Vagina (tissue), 2 donors: ENCODE measurements at regions not wholly inside any gene's neighbourhood (a gene's known extent, or its start where the extent isn't known, plus 50 kb on each side); places are given as distances from the start of the nearest gene placed in this dataset.

Experiments
- DNase-seq, 2 donors: peaks; one replicate each; pipeline ENCODE4 v3.0.0-alpha.2; 2017; ENCODE audit errors: extremely low spot score in 2 of 2
- H3K27ac ChIP-seq: fragments of 200-600 bp; sonication (generic); one replicate; pipeline ENCODE4 v1.5.1; 2019
- H3K27me3 ChIP-seq: fragments of 200-600 bp; sonication (generic); one replicate; pipeline ENCODE4 v1.5.1; 2019
- H3K36me3 ChIP-seq, 2 donors: fragments of 200-600 bp; sonication (generic); one replicate each; pipeline ENCODE4 v1.5.1; 2017 to 2019
- H3K4me1 ChIP-seq: fragments of 200-600 bp; sonication (generic); one replicate; pipeline ENCODE4 v1.5.1; 2019
- H3K4me3 ChIP-seq, 2 donors: fragments of 200-600 bp; sonication (generic); 1 replicate in 1 of 2; 2 replicates in 1 of 2; pipeline ENCODE4 v1.5.1; 2016 to 2019
- H3K9me3 ChIP-seq: fragments of 200-600 bp; sonication (generic); one replicate; pipeline ENCODE4 v1.5.1; 2019
- POLR2A ChIP-seq, 2 donors: fragments of 450-650 bp; IDR thresholded peaks; one replicate each; pipeline ENCODE4 v1.6.1; 2017; ENCODE audit warnings: antibody characterized with exemption in 2 of 2, mild to moderate bottlenecking in 2 of 2, moderate library complexity in 2 of 2
- POLR2AphosphoS5 ChIP-seq, 2 donors: sonication (generic); formaldehyde crosslinking; IDR thresholded peaks; one replicate each; pipeline ENCODE4 v1.9.0; 2017; ENCODE audit warnings: antibody characterized with exemption in 2 of 2, mild to moderate bottlenecking in 2 of 2, low read depth in 1 of 2; ENCODE audit not compliant: insufficient read depth in 1 of 2
- intact Hi-C: fragments of 100-400 bp; cut with DNase I; formaldehyde crosslinking; loops from one replicate; pipeline ENCODE4 v1.15.1; 2023
- TF ChIP-seq, protein P1 (sequence below), 3 experiments: fragments of 450-650 bp in 2 of 3; fragments of 200-600 bp in 1 of 3; sonication (generic) in 1 of 3; IDR thresholded peaks; one replicate each; pipeline ENCODE4 v1.5.1; 2017 to 2019; ENCODE audit warnings: antibody characterized with exemption in 3 of 3, mild to moderate bottlenecking in 2 of 3, moderate library complexity in 2 of 3

DNA sequence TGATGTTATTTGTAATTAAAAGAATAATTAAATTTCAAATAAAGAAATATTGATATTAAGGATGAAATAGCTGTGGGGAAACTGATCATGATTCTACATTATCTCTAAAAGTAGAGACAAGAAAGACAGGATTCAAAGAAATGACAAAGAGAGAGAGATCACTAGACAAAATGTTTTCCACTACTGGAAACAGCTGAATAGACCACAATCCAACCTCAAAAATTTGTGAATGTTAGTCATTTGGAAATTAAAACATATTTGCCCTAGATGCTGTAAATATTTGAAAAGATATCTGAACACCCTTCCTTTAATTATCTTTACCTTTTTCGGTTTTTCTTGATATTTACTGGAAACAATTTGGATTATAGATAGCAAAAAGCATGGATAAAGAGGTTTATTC lies 414.9 kb downstream of the CENPC start:
- TF ChIP-seq POLR2AphosphoS5 (IDR thresholded peaks at IDR 0.05; ENCODE audit: insufficient read depth in 1 of 2, low read depth in 1 of 2) (no peak), POLR2A (IDR thresholded peaks at IDR 0.05) (no peak)
- TF ChIP-seq, protein P1, sequence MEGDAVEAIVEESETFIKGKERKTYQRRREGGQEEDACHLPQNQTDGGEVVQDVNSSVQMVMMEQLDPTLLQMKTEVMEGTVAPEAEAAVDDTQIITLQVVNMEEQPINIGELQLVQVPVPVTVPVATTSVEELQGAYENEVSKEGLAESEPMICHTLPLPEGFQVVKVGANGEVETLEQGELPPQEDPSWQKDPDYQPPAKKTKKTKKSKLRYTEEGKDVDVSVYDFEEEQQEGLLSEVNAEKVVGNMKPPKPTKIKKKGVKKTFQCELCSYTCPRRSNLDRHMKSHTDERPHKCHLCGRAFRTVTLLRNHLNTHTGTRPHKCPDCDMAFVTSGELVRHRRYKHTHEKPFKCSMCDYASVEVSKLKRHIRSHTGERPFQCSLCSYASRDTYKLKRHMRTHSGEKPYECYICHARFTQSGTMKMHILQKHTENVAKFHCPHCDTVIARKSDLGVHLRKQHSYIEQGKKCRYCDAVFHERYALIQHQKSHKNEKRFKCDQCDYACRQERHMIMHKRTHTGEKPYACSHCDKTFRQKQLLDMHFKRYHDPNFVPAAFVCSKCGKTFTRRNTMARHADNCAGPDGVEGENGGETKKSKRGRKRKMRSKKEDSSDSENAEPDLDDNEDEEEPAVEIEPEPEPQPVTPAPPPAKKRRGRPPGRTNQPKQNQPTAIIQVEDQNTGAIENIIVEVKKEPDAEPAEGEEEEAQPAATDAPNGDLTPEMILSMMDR (IDR thresholded peaks at IDR 0.05), result no peak
- intact Hi-C loops, result no loop called here
- Histone ChIP-seq H3K4me3 (no peak overlapping the region), H3K27me3 (no peaks in the 10 kb centered on the region), H3K4me1 (no peaks in the 10 kb centered on the region), H3K27ac (no peak overlapping the region), H3K36me3 (no peaks in the 10 kb centered on the region), H3K9me3 (no peaks in the 10 kb centered on the region)
- no peak for DNase-seq

DNA sequence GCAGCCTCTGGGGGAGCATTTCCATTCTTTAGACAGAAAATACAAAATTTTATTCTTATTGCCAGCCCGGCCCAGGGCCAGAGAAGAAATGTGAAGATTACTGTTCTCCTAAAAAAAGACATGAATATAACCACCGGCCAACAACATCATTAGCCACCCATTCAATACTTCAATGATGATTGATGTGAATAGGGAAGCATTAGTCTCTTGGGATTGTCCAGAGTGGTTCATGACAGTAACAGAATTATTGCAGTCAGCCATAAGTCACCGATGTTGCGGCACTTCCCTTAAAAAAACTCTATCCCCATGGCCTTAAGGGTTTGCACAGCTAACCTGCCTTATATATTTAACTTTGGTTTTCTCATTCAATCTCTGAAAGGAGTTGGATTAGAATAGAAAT lies 418.7 kb downstream of the CENPC start:
- Histone ChIP-seq H3K4me3 (no peak overlapping the region), H3K27ac (no peak overlapping the region), H3K9me3 (no peaks in the 10 kb centered on the region), H3K27me3 (no peaks in the 10 kb centered on the region), H3K4me1 (no peaks in the 10 kb centered on the region), H3K36me3 (no peaks in the 10 kb centered on the region)
- intact Hi-C loops, result no loop called here
- DNase-seq, result no peak
- TF ChIP-seq POLR2AphosphoS5 (IDR thresholded peaks at IDR 0.05; ENCODE audit: insufficient read depth in 1 of 2, low read depth in 1 of 2) (no peak), POLR2A (IDR thresholded peaks at IDR 0.05) (no peak)
- TF ChIP-seq, protein P1 (IDR thresholded peaks at IDR 0.05), result no peak

DNA sequence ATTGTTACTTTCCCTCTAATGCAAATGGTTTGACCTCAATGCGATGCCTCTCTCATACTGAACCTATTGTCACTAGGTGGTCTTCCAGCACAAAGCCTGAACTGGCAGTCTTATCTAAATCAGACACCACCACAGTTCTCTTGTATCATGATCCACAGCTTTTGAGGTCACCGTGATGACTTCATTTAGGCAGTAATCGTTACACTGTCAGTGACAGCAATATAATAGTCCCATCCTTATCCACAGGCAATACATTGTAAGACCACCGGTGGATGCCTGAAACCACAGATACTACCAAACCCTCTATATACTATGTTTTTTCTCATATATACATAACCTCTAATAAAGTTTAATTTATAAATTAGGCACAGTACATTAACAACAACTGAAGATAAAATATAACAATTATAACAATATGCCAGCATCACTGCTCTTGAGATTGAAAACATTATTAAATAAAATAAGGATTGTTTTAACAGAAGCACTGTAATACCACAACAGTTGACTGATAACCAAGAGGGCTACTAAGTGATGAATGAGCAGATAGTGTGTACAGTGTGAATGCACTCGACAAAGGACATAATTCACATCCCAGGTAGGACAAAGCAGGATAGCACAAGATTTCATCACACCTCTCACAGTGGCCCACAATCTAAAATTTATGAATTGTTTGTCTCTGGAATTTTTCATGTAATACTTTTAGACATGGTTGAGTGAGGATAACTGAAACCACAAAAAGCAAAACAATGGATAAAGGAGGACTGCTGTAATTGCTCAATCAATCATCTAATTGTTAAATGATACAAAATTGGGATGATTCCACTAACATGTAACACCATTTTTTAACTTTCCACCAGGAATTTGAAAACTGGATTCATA lies 419.4 kb downstream of the CENPC start:
- Histone ChIP-seq H3K4me1 (no peaks in the 10 kb centered on the region), H3K4me3 (no peak overlapping the region), H3K27ac (no peak overlapping the region), H3K27me3 (no peaks in the 10 kb centered on the region), H3K9me3 (no peaks in the 10 kb centered on the region), H3K36me3 (no peaks in the 10 kb centered on the region)
- intact Hi-C loops, result no loop called here
- no peak for DNase-seq
- TF ChIP-seq POLR2AphosphoS5 (IDR thresholded peaks at IDR 0.05; ENCODE audit: insufficient read depth in 1 of 2, low read depth in 1 of 2) (no peak), POLR2A (IDR thresholded peaks at IDR 0.05) (no peak)
- TF ChIP-seq, protein P1 (IDR thresholded peaks at IDR 0.05), result no peak

DNA sequence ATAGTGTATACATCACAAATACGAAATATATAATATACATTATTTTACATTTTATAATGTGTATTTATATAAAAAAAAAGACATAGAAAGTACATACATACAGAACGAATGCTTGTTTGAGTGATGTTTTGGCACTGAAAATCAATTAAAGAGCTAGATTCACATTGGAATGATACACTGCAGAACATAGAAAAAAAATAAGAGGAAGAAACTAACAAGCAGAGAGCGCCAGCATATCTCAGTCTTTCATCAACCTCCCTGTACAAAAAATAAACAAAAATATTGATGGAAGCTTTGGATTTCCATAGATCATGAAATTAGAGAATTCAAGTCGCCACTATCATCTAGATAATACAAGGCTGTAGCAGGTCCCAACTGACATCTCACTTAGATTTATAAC lies 420.6 kb downstream of the CENPC start:
- no peak for DNase-seq
- H3K4me1 ChIP-seq, result no peaks in the 10 kb centered on the region
- intact Hi-C loops, result no loop called here
- TF ChIP-seq, protein P1 (IDR thresholded peaks at IDR 0.05), result no peak
- TF ChIP-seq POLR2A (IDR thresholded peaks at IDR 0.05) (no peak), POLR2AphosphoS5 (IDR thresholded peaks at IDR 0.05; ENCODE audit: insufficient read depth in 1 of 2, low read depth in 1 of 2) (no peak)
- no peak overlapping the region for H3K4me3 ChIP-seq
- no peaks in the 10 kb centered on the region for H3K9me3 ChIP-seq
- H3K27ac ChIP-seq, result no peak overlapping the region
- H3K27me3 ChIP-seq, result no peaks in the 10 kb centered on the region
- no peaks in the 10 kb centered on the region for H3K36me3 ChIP-seq

DNA sequence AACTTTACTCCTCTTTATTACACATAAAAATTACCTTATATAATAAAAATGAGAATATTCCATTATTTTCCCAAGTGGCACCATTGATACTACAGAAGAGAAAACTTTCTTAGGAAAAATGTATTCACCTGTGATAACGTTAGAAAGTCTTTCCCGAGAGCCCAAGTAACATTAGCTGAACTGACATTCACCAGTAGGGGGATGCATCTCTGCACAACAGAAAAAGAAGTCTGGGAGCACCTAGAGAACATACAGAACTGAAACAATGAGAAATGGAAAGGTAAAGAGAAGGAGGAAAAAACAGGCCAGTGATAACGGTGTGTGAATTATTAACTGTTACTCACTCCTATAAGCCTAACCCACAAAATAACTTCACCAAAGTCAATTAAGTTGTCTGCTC lies 423.3 kb downstream of the CENPC start:
- Histone ChIP-seq H3K4me3 (no peak overlapping the region), H3K4me1 (no peaks in the 10 kb centered on the region), H3K36me3 (no peaks in the 10 kb centered on the region), H3K27ac (no peak overlapping the region), H3K27me3 (no peaks in the 10 kb centered on the region), H3K9me3 (no peaks in the 10 kb centered on the region)
- no peak for DNase-seq
- intact Hi-C loops, result no loop called here
- TF ChIP-seq, protein P1 (IDR thresholded peaks at IDR 0.05), result no peak
- TF ChIP-seq POLR2A (IDR thresholded peaks at IDR 0.05), result no peak
- TF ChIP-seq POLR2AphosphoS5 (IDR thresholded peaks at IDR 0.05; ENCODE audit: insufficient read depth in 1 of 2, low read depth in 1 of 2), result no peak
